GM18861 (cell line): ENCODE measurements at regions not wholly inside any gene's neighbourhood (a gene's known extent, or its start where the extent isn't known, plus 50 kb on each side); places are given as distances from the start of the nearest gene placed in this dataset.

ENCODE experiments used
- ATAC-seq: cut with Tn5 transposase; IDR thresholded peaks from one replicate; pipeline ENCODE4 v1.9.1; 2021; ENCODE audit not compliant: unreplicated experiment

DNA sequence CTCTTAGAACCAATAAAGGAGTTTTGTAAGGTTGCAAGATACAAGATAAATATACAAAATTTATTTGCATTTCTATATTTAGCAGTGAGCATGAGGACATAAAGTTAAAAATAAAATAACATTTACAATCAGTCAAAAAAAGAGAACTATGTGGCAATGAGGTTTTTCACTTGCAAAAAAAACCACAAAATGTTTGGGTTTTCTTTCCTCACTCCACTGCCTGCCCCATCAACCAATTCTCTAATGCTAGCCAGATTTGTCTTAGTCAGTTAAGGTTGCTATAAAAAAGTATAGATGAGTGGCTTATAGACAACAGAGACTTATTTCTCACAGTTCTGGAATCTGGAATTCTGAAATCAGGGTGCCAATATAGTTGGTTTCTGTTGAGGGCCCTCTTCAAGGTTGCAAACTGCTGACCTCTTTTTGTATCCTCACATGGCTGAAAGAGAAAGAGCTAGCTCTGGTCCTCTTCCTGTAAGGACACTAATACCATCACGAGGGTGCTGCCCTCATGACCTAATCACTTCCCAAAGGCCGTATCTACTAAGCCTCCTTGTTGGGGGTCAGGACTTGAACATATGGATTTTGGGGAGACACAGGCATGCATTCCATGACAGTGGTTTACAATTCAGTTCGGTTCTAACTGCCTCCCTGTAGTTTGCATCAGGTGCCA is 566.2 kb downstream of the GALR1 start:
- ATAC-seq: no peak

DNA sequence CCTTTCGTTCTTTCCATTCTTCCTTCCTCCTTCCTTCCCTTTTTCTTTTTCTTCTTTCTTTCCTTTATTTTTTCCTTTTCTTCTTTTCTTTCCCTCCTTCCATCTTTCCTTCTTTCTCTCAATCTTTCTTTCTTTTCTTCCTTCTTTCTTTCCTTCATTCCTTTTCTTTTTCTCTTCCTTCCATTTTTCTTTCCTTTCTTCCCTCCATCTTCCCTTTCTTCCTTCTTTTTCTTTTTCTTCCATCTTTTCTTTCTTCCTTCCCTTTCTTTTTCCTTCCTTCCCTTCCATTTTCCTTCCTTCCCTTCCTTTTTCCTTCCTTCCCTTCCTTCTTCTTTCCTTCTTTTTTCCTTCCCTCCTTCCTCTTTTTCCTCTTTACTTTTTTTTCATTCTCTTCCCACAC is 568.7 kb downstream of the GALR1 start:
- ATAC-seq: no peak

DNA sequence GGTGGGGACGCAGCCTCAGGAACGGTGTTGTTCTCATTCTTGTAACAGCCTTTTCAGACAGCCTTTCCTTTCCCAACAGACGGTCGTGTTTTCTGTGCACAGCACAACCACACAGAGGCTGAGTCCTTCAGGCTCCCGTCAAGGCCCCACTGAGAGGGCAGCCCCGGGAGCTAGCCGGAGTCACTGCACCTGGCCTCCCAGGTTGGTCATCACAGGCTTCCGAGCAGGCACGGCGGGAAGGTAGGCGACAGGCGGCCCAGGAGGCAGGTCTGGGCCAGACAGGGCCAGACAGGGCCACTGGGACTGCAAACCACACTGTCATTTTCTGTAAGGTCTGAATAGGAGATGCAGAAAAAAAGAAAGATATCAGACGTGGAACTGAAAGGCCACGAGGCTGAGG is 570.8 kb downstream of the GALR1 start:
- no peak for ATAC-seq

DNA sequence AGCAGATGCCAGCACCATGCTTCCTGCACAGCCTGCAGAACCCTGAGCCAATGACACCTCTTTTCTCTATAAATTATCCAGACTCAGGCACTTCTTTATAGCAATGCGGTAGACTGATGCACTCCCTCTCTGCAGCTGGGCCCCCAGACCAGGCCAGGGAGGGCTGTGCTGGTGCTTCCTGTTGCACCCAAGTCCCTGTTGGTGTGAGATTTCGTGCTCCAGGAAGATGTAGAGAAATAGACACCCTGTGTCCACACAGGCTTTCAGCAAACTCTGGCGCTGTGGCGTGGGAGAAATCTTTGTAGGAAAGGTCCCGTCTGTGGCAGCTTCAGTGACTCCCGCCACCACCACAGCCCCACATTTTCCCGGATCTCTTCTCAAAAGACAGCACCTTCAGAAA is 572.2 kb downstream of the GALR1 start:
- no peak for ATAC-seq

DNA sequence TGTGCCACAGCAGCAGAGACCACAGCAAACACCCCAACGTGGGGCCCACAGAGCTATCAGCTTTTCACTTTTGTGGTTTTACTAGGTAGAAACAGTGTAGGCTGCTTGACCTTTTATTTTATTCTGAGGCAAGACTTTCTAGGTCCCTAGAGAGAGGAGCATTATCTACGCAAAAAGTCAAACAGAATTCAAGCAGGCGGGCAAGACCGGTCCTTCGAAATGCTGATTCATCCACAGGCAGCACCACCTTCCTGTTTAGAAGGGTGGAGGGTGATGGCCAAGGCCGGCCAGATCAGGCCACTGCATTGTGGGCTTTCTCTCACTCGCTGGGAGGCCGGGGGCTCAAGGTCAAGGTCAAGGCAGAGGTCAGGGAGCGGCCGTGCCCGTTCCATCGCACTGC is 573.0 kb downstream of the GALR1 start:
- no peak for ATAC-seq

DNA sequence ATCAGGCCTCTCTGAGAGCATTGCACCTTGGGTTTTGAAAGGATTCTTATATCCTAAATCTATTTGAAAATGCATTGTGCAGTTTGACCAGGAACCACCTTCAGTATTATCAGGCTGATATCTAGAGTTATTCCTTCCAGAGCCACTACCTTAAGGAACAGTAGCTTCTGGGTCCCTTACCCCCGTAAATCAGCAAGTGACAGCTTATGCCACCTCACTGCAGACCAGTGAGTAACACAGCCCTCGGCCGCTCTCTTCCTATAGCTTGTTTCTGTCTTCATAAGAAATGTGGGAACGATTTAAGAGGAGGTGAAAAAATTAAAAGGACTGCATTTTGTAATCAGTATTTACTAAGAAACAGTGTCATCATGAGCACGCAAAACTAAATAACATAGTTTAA is 584.2 kb downstream of the GALR1 start:
- ATAC-seq: no peak

DNA sequence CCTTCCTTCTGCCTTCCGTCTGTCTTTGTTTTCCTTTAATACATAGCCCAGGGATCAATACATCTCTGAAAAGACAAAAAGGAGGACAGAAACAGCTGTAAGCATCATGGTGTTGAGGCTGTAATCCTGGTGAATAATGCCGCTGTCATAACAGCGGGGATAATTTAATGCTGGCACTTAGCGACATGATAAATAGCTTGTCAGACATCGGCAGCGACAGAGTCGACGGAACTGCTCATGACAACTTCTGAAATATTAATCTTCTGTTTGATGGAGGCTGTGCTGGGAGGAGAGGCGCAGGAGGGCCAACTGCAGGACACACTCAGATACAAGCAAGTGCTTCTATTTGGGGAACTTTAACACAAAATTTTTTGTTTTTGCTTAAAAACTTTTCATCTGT is 602.2 kb downstream of the GALR1 start:
- ATAC-seq: no peak

DNA sequence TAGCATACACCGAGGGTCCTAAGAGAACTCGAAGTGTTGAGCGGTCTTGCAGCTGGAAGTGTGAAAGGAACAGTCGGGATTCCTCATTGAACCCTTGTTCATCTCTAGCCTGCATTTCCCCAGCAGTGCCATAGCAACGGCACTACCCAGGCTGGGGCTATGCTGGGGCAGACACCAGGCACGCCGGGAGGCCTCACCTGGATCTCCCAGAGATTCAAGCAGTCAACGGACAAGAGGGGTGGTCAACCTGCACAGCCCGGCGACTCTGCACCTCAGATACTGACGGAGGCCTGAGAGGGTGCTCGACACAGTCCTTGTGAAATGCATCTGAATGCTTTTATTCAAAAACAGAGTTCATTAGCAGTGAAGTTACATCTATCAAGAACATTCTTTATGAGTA is 604.2 kb downstream of the GALR1 start:
- ATAC-seq: no peak

DNA sequence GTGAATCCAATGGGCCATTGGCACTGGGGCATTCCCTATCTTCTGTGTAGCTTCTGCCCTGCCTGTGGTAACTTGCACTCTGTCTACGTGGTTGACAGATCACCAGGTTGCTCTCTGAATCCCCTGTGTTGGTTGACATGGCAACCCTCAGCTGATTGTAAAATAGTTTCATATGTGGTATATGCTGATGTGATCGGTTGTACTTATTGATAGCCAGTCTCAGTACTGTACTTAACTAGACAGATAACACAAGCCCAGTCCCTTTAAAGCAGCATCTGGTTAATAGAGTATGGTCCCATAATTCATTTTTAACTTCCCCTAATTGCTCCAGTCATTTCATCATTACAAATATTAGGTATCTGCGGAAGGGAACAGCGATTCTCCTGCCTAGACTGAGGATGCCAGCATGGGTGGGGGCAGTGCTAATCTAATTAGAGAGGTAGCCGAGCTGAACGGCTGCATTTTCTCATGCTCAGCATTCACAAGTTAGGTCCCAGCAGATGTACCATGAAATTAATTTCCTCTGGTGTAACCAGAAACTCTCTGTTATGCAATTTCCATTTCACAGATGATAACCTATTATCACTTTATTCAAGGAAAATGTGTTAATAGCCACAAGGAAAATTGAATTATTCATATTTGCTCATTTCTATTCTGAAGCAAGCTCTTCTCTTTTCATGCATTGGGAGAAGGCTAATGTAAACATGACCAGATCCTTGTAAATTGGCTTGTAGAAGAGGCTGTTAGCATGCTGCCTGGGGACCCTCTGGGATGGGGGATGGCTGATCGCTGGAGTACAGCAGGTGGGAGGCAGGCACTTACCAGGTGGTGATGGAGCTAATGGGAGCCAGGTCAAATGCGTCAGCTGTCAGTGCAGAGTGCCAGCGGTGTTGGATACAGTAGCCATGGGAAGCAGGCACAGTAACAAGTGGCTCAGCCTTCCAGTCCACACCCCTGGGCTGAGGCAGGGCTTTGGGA is 608.3 kb downstream of the GALR1 start:
- ATAC-seq: no peak

DNA sequence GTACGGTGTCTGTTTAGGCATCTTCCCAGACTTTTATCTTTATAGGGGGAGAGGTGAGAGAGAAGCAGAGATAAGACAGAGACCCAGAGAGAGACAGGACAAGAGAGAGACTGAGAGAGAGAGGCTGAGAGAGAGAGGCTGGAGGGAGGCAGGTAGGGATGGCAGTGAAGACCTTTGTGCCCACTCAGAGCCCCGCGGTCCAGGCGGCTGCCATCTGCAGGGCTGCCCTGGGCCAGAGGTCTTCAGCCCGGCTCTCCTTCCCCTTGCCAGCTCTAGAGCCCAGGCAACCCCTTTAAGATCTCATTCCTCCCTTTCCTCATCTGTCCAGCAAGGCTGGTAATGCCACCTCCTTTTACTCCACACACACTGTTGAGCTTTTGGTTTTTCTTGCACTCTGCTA is 610.0 kb downstream of the GALR1 start:
- no peak for ATAC-seq

DNA sequence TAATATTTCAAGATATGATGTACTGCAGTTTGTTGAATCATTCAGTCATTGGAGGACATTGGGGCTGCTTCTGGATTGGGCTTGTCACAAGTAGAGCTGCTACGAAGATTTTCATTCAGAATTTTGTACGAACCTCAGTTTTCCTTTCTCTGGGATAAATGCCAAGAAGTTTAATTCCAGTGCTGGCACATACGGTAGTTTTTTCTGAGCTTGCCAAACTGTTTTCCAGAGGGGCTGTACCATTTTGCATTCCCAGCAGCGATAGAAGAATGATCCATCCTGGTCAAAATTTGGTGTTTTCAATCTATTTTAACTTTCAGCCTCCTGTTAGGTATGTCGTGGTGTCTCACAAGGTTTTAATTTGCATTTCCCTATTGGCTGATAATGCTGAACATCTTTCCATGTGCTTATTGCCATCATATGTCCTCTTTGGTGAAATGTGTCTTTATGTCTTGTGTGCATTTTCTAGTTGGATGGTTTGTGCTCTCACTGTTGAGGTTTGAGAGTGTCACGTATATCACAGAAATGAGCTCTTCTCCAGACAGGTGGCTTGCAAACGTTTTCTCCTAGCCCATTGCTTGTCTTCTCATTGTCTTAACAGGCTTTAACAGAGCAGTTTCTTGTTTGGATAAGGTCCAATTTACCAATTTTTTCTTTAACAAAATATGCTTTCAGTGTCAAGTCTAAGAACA is 612.6 kb downstream of the GALR1 start:
- no peak for ATAC-seq

DNA sequence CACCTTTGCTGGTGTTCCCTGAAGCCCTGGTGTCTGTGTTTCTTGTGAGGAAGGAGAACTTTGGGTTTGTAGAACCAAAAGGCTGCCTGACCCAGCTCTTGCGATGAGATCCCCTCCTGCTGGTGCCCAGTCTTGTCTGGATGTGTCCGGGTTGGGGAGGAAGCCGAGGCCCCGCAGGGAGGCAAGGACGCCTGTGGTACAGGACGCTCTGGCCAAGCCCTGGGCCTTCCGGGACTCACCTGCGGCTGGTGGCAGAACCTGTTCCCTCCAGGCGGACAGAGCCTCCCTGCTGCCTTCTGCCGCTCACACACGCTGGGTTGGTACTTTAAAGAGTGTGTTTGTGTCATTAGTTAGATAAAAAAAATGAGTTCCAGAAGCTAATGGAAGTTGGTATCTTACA is 616.2 kb downstream of the GALR1 start:
- ATAC-seq: no peak

DNA sequence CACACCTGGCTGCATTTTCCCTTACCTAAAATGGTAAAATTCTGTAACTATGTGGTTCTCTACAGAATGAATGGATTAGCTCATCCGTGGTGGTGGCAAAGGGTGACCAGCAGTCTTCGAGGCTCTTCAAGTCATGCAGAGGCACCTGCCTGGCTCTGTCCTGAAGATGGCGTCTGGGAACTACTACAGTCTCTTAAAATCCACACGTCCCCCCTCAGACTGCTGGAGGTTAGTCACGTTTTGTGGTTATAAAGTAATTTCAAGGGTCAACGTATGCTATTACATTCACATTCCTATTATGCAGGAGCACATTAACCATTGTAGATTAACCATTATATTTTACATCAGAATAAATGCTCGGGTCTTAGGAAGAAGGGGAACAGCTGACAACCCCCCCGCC is 616.7 kb downstream of the GALR1 start:
- ATAC-seq: no peak

DNA sequence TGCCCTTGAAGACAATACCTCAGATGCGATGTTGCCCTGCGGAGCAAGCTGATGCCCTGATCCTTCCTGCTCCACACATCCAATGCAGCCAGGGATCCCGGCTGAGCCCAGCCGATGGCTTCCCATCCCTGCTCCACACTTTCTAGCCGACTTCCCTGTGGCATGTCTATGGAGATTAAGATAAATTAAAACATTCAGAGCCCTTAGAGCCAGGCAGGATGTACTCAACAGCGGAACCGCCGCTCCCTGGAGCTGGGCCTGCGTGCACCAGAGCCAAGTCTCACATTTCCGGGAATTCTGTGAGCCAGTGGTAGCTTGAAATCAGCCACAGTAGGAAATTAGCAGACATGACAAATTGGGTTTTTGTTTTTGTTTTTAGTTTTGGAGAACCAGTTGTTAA is 620.6 kb downstream of the GALR1 start:
- no peak for ATAC-seq

DNA sequence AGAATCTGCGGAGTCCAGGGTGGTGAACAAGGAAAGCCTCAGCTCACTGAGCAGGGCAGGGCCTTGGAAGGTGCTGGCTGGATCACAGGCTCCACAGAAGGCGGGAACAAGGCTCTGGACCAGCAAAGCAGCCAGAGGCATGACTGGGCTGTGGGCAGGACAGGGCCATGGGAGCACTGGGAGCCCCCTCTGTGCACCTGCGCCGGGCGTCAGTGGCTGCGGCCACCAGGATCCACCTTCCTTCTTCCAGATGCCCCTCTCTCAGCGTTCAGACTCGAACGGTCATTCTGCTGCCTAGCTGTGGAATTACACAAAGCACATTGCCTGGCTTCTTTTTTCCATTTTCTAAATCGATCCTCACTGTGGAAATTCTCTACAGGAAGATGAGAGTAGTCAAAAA is 621.2 kb downstream of the GALR1 start:
- ATAC-seq: no peak

DNA sequence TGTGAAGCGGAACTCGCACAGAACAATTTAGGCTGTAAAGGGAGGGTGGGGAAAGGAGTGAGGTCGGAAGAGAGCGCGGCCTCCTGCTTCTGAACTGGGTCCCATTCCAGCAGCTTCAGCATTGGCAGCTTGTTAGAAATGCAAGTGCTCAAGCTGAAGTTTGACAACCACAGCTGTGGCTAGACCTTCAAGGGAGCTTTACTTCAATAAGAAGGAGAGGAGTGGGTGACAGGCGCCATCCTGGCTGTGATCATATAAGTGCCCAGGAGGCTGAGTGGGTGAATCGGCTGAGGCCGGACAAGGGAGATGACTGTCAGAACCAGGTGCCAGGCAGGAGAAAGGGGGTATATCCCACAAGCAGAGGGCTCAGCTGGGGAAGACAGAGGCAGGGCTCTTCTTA is 622.5 kb downstream of the GALR1 start:
- no peak for ATAC-seq

DNA sequence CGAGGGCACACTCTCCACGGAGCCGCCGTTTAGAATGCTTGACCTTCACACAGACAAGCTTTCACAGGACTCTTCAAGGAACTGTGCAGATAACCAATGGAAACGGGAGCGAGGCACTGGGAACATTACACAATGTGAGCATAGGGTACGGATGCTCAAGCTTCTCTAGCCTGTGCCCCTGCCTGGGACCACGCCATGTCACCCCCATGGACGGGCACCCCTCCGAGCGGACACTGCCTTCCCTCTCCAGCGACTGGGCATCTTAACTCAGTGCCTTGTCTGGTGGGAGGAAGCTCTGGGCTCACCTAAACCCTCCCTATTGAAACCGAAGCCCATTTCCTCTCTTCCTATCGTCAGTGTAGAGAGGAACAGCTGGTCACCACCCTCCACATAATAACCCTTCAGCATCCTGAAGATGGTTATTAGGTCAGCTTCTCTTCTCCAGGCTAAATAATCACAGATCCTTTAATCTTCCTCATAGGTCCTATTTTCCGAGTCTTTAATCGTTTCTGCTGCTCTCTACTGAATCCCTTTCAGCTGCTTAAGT is 626.7 kb downstream of the GALR1 start:
- no peak for ATAC-seq

DNA sequence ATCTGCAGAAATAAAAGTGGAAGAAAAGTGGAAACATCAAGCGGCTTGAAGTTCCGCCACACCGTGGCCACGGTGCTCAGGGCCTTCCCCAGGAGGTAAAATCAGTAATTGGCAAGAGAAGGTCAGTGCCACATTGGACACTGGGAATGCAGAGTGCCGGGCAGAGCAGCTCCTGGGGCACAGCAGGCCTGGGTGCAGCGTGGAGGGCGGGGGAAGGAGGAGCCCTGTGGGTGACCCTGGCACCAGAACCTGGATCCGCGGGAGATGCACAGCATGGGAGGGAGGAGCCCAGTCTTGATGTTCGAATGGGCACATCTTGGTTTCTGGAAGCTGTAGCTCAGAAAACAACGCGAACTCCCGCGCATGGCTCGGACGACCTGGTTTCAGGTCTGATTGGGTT is 630.2 kb downstream of the GALR1 start:
- ATAC-seq: no peak

DNA sequence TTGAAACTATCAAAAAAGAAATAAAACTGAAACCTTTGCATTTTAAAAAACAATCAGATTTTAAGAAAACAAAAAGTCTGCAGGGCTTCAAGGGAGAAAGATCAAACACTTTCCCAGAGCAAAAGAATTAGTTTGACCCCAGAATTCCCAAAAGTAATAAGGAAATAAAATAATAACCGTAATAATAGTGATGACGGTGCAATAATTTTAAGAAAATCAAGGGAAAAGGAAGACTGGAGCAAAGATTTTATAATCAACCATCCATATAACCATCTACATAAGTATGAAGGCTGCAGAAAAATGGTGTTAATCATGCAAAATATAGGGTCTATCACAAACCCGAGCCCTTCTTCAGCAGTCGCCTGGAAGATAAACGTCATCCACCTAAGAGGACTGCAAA is 634.8 kb downstream of the GALR1 start:
- no peak for ATAC-seq

DNA sequence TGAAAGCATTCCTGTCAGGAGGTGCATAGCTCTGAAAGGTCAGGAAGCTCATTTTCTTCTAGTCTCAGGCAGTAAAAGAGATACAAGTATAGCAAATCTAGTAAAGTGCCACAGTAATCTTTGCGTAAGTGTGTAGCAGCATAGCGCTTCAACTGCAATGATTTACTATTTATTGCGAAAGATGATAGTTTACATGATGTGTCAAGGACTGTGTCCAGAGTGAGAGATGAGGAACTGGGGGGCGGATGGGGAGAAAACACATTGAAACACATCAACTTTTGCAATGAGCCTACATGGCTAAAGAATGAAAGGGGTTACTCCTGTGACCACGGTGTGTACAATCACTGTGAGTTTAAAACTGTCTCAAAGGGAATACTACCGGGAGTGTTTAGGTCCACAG is 644.4 kb downstream of the GALR1 start:
- no peak for ATAC-seq

DNA sequence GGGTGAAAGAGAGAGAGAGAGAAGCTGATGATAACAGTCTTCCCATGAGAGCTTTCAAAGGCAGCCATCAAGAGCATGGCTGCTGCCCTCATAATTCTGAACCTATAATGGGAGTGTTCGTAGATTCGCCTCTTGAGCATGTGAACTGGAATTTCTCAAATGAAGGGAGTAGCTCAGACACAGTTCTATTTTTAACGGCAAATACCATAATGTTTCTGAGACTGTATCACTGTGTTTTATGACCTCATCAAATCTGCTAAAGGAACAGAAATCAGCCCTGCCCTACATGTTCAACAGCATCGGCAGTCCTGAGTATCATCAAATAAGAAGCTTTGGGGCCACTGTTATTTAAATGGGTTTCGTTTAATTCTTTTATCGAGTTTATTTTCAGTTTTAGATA is 645.6 kb downstream of the GALR1 start:
- ATAC-seq: no peak
